ENCODE measurements at regions not wholly inside any gene's neighbourhood (a gene's known extent, or its start where the extent isn't known, plus 50 kb on each side); places are given as distances from the start of the nearest gene placed in this dataset.
A peak's percentile ranks its signal among the peaks of the same experiment; 100 is the strongest.

DNA sequence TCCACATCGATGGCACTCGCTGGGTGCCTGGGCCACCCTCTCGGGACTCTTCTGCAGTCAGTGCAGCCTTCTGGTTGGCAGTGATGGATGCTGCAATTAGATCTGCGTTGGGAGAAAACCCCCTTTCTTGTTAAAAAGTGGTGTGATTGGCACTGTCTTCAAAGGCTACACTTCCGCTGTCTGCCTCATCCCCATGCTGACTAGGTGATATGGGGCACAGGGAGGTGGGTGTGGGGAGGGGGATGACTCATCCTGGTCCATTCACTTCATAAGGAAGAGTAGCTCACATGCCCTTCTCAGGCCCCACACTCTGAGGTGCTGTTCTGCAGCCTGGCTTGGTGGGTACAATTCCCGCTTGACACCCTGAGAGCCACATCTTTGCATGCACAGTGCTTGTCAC is 77.4 kb downstream of the THNSL2 start:
- DNase-seq (ENCODE audit: low read depth in 1 of 2, low spot score in 1 of 2) = no peak
- Histone ChIP-seq H3K27ac (replicated peaks) (no peak overlapping the region), H3K27me3 (ENCODE audit: insufficient read depth, poor library complexity, severe bottlenecking) (no peaks in the 10 kb centered on the region), H3K4me3 (replicated peaks; ENCODE audit: insufficient read depth, low read length) (no peak overlapping the region)
- TF ChIP-seq, protein P1, sequence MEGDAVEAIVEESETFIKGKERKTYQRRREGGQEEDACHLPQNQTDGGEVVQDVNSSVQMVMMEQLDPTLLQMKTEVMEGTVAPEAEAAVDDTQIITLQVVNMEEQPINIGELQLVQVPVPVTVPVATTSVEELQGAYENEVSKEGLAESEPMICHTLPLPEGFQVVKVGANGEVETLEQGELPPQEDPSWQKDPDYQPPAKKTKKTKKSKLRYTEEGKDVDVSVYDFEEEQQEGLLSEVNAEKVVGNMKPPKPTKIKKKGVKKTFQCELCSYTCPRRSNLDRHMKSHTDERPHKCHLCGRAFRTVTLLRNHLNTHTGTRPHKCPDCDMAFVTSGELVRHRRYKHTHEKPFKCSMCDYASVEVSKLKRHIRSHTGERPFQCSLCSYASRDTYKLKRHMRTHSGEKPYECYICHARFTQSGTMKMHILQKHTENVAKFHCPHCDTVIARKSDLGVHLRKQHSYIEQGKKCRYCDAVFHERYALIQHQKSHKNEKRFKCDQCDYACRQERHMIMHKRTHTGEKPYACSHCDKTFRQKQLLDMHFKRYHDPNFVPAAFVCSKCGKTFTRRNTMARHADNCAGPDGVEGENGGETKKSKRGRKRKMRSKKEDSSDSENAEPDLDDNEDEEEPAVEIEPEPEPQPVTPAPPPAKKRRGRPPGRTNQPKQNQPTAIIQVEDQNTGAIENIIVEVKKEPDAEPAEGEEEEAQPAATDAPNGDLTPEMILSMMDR (IDR thresholded peaks at IDR 0.05; ENCODE audit: insufficient read depth, low read length) = no peak
- TF ChIP-seq POLR2AphosphoS5 (IDR thresholded peaks at IDR 0.05; ENCODE audit: low read depth) = no peak
- no peak for TF ChIP-seq SPI1 (IDR thresholded peaks at IDR 0.05; ENCODE audit: borderline replicate concordance, low read depth)
- TF ChIP-seq, protein P2, sequence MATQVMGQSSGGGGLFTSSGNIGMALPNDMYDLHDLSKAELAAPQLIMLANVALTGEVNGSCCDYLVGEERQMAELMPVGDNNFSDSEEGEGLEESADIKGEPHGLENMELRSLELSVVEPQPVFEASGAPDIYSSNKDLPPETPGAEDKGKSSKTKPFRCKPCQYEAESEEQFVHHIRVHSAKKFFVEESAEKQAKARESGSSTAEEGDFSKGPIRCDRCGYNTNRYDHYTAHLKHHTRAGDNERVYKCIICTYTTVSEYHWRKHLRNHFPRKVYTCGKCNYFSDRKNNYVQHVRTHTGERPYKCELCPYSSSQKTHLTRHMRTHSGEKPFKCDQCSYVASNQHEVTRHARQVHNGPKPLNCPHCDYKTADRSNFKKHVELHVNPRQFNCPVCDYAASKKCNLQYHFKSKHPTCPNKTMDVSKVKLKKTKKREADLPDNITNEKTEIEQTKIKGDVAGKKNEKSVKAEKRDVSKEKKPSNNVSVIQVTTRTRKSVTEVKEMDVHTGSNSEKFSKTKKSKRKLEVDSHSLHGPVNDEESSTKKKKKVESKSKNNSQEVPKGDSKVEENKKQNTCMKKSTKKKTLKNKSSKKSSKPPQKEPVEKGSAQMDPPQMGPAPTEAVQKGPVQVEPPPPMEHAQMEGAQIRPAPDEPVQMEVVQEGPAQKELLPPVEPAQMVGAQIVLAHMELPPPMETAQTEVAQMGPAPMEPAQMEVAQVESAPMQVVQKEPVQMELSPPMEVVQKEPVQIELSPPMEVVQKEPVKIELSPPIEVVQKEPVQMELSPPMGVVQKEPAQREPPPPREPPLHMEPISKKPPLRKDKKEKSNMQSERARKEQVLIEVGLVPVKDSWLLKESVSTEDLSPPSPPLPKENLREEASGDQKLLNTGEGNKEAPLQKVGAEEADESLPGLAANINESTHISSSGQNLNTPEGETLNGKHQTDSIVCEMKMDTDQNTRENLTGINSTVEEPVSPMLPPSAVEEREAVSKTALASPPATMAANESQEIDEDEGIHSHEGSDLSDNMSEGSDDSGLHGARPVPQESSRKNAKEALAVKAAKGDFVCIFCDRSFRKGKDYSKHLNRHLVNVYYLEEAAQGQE (IDR thresholded peaks at IDR 0.05; ENCODE audit: insufficient replicate concordance, low read depth) = no peak
- no peak for TF ChIP-seq GABPA (IDR thresholded peaks at IDR 0.05; ENCODE audit: low read depth)

DNA sequence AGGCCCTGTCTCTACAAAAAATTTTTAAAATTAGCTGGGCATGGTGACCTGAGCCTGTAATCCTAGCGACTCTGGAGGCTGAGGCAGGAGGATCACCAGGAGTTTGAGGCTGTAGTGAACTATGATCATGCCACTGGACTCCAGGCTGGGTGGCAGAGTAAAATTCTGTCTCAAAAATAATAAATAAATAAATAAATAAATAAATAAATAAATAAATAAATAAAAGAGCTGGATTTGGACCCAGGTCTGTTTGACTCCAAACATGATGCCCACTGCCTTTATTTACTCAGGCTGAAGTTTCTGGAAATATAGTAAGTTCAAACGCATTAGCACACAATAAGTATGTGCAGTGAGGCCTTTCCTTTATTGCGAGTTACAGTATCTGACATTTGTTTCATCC is 75.0 kb downstream of the THNSL2 start:
- TF ChIP-seq GABPA (IDR thresholded peaks at IDR 0.05; ENCODE audit: low read depth) (no peak), SPI1 (IDR thresholded peaks at IDR 0.05; ENCODE audit: borderline replicate concordance, low read depth) (no peak), POLR2AphosphoS5 (IDR thresholded peaks at IDR 0.05; ENCODE audit: low read depth) (no peak)
- TF ChIP-seq, protein P2 (IDR thresholded peaks at IDR 0.05; ENCODE audit: insufficient replicate concordance, low read depth) = no peak
- TF ChIP-seq, protein P1 (IDR thresholded peaks at IDR 0.05; ENCODE audit: insufficient read depth, low read length) = no peak
- no peak for DNase-seq (ENCODE audit: low read depth in 1 of 2, low spot score in 1 of 2)
- Histone ChIP-seq H3K4me3 (replicated peaks; ENCODE audit: insufficient read depth, low read length) (no peak overlapping the region), H3K27me3 (ENCODE audit: insufficient read depth, poor library complexity, severe bottlenecking) (no peaks in the 10 kb centered on the region), H3K27ac (replicated peaks) (no peak overlapping the region)

DNA sequence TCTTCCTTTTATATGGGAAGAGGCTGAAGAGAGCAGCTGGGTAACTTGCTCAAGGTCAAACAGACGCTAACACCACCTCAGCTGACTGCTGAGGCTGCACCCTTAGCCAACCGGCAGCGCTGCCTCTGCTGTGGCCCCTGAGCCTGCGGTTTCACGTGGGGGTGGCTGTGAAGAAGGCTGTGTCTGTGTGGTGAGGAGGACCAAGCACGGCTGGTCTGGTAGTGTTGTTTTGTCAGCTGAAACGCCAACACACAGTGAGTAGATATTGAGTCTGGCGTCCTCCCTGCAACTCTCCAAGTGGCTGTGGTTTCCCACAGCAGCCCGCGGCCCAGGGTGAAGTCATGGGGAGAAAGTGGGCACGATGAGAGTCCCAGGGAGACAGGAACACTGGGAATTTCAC is 69.6 kb downstream of the THNSL2 start:
- Histone ChIP-seq H3K27me3 (ENCODE audit: insufficient read depth, poor library complexity, severe bottlenecking) (no peaks in the 10 kb centered on the region), H3K4me3 (replicated peaks; ENCODE audit: insufficient read depth, low read length) (no peak overlapping the region), H3K27ac (replicated peaks) (no peak overlapping the region)
- TF ChIP-seq GABPA (IDR thresholded peaks at IDR 0.05; ENCODE audit: low read depth) = no peak
- TF ChIP-seq, protein P2 (IDR thresholded peaks at IDR 0.05; ENCODE audit: insufficient replicate concordance, low read depth) = no peak
- no peak for TF ChIP-seq POLR2AphosphoS5 (IDR thresholded peaks at IDR 0.05; ENCODE audit: low read depth)
- TF ChIP-seq SPI1 (IDR thresholded peaks at IDR 0.05; ENCODE audit: borderline replicate concordance, low read depth) = no peak
- TF ChIP-seq, protein P1 (IDR thresholded peaks at IDR 0.05; ENCODE audit: insufficient read depth, low read length) = no peak
- peak in 1 of 2 experiments; percentile 80 for DNase-seq (ENCODE audit: low read depth in 1 of 2, low spot score in 1 of 2)

All from HL-60 (cell line).